GM23248 (cell line): ENCODE measurements at regions not wholly inside any gene's neighbourhood (a gene's known extent, or its start where the extent isn't known, plus 50 kb on each side); places are given as distances from the start of the nearest gene placed in this dataset.

Source experiments
- EZH2 ChIP-seq: fragments of 200-600 bp; sonication (generic); IDR thresholded peaks from 2 replicates; pipeline ENCODE4 v1.6.1; 2018; ENCODE audit warnings: antibody characterized with exemption, mild to moderate bottlenecking; ENCODE audit not compliant: insufficient read depth, poor library complexity, severe bottlenecking
- EZH2phosphoT487 ChIP-seq: fragments of 200-600 bp; sonication (generic); IDR thresholded peaks from 2 replicates; pipeline ENCODE4 v1.6.1; 2018; ENCODE audit warnings: antibody characterized with exemption, moderate library complexity, mild to moderate bottlenecking, low read depth; ENCODE audit not compliant: insufficient read depth

DNA sequence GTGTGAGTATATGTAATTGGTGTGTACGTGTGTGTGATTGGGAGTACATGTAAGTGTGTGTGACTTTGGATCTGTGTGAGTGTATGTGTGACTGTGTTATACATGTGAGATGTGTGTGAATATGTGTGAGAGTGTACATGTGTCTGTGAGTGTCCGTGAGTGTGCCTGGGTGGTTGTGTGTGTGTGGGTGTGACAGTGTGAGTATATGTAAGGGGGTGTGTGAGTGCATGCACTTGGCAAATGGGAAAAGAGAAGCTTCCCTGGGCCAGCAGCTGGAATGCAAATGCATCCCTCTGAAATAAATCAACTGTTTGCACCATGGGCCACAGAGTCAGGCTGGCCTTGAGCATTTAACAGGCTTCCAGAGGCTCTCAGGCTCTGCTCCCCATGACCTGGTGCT lies 63.6 kb downstream of the MINAR1 start:
- TF ChIP-seq EZH2: no peak
- TF ChIP-seq EZH2phosphoT487: no peak
